ENCODE measurements at regions not wholly inside any gene's neighbourhood (a gene's known extent, or its start where the extent isn't known, plus 50 kb on each side); places are given as distances from the start of the nearest gene placed in this dataset.

DNA sequence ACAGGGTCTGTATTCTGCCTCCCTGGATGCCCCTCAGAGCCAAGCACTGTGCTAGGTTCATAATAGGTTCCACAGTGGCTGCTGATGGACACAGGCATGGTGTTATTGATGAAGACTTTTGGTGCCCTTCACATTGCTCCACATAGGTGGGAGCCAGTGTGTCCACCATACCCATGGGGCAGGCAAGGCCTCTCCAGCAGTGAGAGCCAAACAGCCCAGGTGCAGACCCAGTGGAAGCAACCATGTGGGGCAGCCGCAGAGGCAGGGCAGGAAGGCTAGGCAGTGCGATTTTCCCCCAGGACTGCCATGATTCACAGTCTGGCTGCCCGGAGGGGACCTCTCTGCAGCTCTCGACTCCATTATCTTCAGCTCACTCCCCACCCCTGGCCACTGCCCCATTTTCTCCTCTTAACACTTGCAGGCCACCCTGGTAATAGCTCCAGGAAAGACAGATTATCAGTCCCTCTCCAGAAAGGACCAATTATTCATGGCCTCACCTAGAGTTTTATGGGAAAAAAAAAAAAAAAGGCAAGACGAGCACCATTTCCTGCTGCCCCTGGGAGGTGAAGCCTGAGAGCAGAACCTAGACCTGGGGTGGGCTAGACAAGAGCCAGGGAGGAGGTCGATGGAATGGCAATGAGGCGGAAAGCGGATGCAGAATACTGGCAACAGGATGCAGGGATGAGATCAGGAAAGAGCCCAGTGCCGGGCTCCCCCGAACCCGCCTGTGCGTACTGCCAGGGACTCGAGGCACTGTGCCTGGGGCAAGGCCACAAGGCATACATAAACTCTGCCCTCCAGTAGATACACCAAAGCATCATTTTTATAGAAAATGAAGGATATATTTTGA, 343.0 kb upstream of the NCAM1 start:
- H3K27me3 ChIP-seq (ENCODE audit: control insufficient read depth in 1 of 2, insufficient read depth in 2 of 2, low read length in 2 of 2), result 0 out of 5 replicates have a peak, but pooled peaks cover 0 to 4% of the 10 kb centered on the region in 2 experiments
- intact Hi-C loops (cut with micrococcal nuclease; ENCODE audit: unreplicated experiment) (no loop called here), in situ Hi-C loops (cut with HindIII; ENCODE audit: extremely low pct_ligation_motif_present, low pct_unique_long_range_greater_than_20kb) (no loop called here)
- TF ChIP-seq RARG (CRISPR knock-in tag; IDR thresholded peaks at IDR 0.05; ENCODE audit: low read depth) (no peak), ZNF770 (CRISPR knock-in tag; IDR thresholded peaks at IDR 0.05) (no peak), HNRNPLL (IDR thresholded peaks at IDR 0.05; ENCODE audit: low read depth, low read length, poor library complexity, severe bottlenecking) (no peak), ZNF407 (CRISPR knock-in tag; IDR thresholded peaks at IDR 0.05; ENCODE audit: not compliant biosample characterization) (no peak), FOXM1 (CRISPR knock-in tag; IDR thresholded peaks at IDR 0.05) (no peak), ZSCAN12 (CRISPR knock-in tag; IDR thresholded peaks at IDR 0.05) (no peak)
- TF ChIP-seq, protein P1, sequence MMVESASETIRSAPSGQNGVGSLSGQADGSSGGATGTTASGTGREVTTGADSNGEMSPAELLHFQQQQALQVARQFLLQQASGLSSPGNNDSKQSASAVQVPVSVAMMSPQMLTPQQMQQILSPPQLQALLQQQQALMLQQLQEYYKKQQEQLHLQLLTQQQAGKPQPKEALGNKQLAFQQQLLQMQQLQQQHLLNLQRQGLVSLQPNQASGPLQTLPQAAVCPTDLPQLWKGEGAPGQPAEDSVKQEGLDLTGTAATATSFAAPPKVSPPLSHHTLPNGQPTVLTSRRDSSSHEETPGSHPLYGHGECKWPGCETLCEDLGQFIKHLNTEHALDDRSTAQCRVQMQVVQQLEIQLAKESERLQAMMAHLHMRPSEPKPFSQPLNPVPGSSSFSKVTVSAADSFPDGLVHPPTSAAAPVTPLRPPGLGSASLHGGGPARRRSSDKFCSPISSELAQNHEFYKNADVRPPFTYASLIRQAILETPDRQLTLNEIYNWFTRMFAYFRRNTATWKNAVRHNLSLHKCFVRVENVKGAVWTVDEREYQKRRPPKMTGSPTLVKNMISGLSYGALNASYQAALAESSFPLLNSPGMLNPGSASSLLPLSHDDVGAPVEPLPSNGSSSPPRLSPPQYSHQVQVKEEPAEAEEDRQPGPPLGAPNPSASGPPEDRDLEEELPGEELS (CRISPR knock-in tag; IDR thresholded peaks at IDR 0.05), result no peak
- H3K4me2 ChIP-seq (ENCODE audit: low read depth, low read length), result no peak overlapping the region
- ChIA-PET POLR2A (no interaction called here), CTCF (ENCODE audit: low intra/inter-chr PET ratio, low total read pairs) (no interaction called here)
- no peak overlapping the region for H3K4me3 ChIP-seq (replicated peaks in 1 of 3; ENCODE audit: insufficient read depth in 1 of 3, low read depth in 2 of 3, low read length in 3 of 3)
- no peaks in the 10 kb centered on the region for H3K9me3 ChIP-seq (ENCODE audit: low read length)
- no peaks in the 10 kb centered on the region for H4K20me1 ChIP-seq (ENCODE audit: insufficient read depth, low read length)
- no peak overlapping the region for H3K27ac ChIP-seq (ENCODE audit: extremely low read length, insufficient read depth, low read length)
- no peak overlapping the region for H3K9ac ChIP-seq (ENCODE audit: insufficient read depth, low read depth, low read length)
- no peak for FAIRE-seq
- DNase-seq (ENCODE audit: low spot score), result no peak
- no peaks in the 10 kb centered on the region for H3K36me3 ChIP-seq (replicated peaks in 1 of 2; ENCODE audit: control insufficient read depth in 1 of 2, insufficient read depth in 2 of 2, low read length in 2 of 2)
- no peak overlapping the region for H2AFZ ChIP-seq (ENCODE audit: low read length)
- WGBS (ENCODE audit: low lambda C conversion rate), result 49% methylated on average over 12 of the region's 13 CpGs
- no TSS peak for BruUV-seq (replicated peaks)
- H3K4me1 ChIP-seq (ENCODE audit: insufficient read depth, low read length), result peaks cover 17% of the 10 kb centered on the region
- ATAC-seq, result no peak
- no peaks in the 10 kb centered on the region for H3K79me2 ChIP-seq (ENCODE audit: insufficient read depth, low read length)

Data from HepG2 (cell line).